K562 (cell line): ENCODE measurements at regions not wholly inside any gene's neighbourhood (a gene's known extent, or its start where the extent isn't known, plus 50 kb on each side); places are given as distances from the start of the nearest gene placed in this dataset.

ENCODE experiments used
- BACH1 ChIP-seq: fragments of 200-800 bp; sonication (Bioruptor generic); IDR thresholded peaks from 2 replicates; pipeline ENCODE4 v1.6.1; 2016; ENCODE audit warnings: missing genetic modification characterization, missing compliant biosample characterization
- CTCF ChIP-seq, 3 experiments: IDR thresholded peaks in 2 of 3; conservative IDR thresholded peaks in 1 of 3; 2 replicates each; pipeline ENCODE4 v1.5.1; 2011 to 2012; ENCODE audit warnings: low read length in 3 of 3, mild to moderate bottlenecking in 3 of 3, control low read depth in 2 of 3, improper control_type of control experiment in 1 of 3, inconsistent platforms in 1 of 3, low read depth in 1 of 3, mixed read lengths in 1 of 3, moderate library complexity in 1 of 3; ENCODE audit not compliant: insufficient read depth in 2 of 3
- KDM4B ChIP-seq, 2 experiments: fragments of 450-650 bp in 1 of 2; sonication (generic) in 1 of 2; IDR thresholded peaks; 2 replicates each; pipeline ENCODE4 v1.6.1; 2016 to 2017; ENCODE audit warnings: borderline replicate concordance in 2 of 2, antibody characterized with exemption in 1 of 2, low read depth in 1 of 2, mild to moderate bottlenecking in 1 of 2
- PHB ChIP-seq: fragments of 250-450 bp; sonication (Bioruptor Pico); IDR thresholded peaks from 2 replicates; pipeline ENCODE4 v1.5.0; 2021
- POLR2A ChIP-seq: fragments of 450-650 bp; conservative IDR thresholded peaks from 2 replicates; pipeline ENCODE4 v1.6.1; 2016
- POLR2AphosphoS5 ChIP-seq: IDR thresholded peaks from 2 replicates; pipeline ENCODE4 v1.6.1; 2011; ENCODE audit warnings: mild to moderate bottlenecking, low read depth, low read length, moderate library complexity; ENCODE audit not compliant: control insufficient read depth, insufficient read depth
- PREB ChIP-seq: sonication (generic); formaldehyde crosslinking; IDR thresholded peaks from 2 replicates; pipeline ENCODE4 v1.8.1; 2023; ENCODE audit warnings: mild to moderate bottlenecking, missing genetic modification reagents
- TAF1 ChIP-seq: IDR thresholded peaks from 2 replicates; pipeline ENCODE4 v1.6.1; 2011; ENCODE audit warnings: mild to moderate bottlenecking, low read length, moderate library complexity; ENCODE audit not compliant: insufficient read depth, control insufficient read depth, severe bottlenecking; ENCODE audit errors: extremely low read depth
- TSC22D4 ChIP-seq: fragments of 450-650 bp; IDR thresholded peaks from 2 replicates; pipeline ENCODE4 v1.6.1; 2016; ENCODE audit warnings: missing genetic modification characterization, missing biosample characterization, control low read depth
- ZNF354B ChIP-seq: fragments of 250-450 bp; sonication (Bioruptor Pico); IDR thresholded peaks from 2 replicates; pipeline ENCODE4 v1.4.0; 2020
- ZNF644 ChIP-seq: fragments of 200-800 bp; sonication (Bioruptor generic); IDR thresholded peaks from 2 replicates; pipeline ENCODE4 v1.6.1; 2016; ENCODE audit warnings: low read depth, missing genetic modification characterization, missing compliant biosample characterization
- ZZZ3 ChIP-seq: fragments of 450-650 bp; IDR thresholded peaks from 2 replicates; pipeline ENCODE4 v1.6.1; 2016; ENCODE audit warnings: antibody characterized with exemption, mild to moderate bottlenecking, moderate library complexity

- TF ChIP-seq POLR2A (no peak), KDM4B (IDR thresholded peaks at IDR 0.05; ENCODE audit: borderline replicate concordance in 2 of 2, low read depth in 1 of 2) (no peak), POLR2AphosphoS5 (no peak), ZNF644 (no peak), CTCF (IDR thresholded peaks at IDR 0.05 in 2 of 3, conservative IDR thresholded peaks at IDR 0.05 in 1 of 3; ENCODE audit: insufficient read depth in 2 of 3, low read depth in 1 of 3, low read length in 3 of 3) (no peak), BACH1 (no peak), ZNF354B (no peak), PHB (CRISPR knock-in tag) (no peak), PREB (CRISPR knock-in tag) (no peak), TSC22D4 (tag) (no peak), TAF1 (no peak), ZZZ3 (no peak)
Measured at GRCh38 chr4:137075586-137075985, 456.7 kb downstream of the PCDH18 start.
